Heart right ventricle (tissue), 16 donors: ENCODE measurements at regions not wholly inside any gene's neighbourhood (a gene's known extent, or its start where the extent isn't known, plus 50 kb on each side); places are given as distances from the start of the nearest gene placed in this dataset.

ENCODE experiments used
- ATAC-seq, 8 donors: fragments of 200-7000 bp; cut with Tn5 transposase; one replicate each; pipeline ENCODE4 v1.9.1; 2020; ENCODE audit warnings: mild to moderate bottlenecking in 8 of 8, moderate library complexity in 8 of 8, moderate number of reproducible peaks in 1 of 8
- DNase-seq, 2 donors: peaks; one replicate each; pipeline ENCODE4 v3.0.0-alpha.2; 2020
- H3K27ac ChIP-seq, 10 donors: fragments of 200-600 bp; sonication (generic) in 2 of 10; one replicate each; pipeline versions ENCODE4 v1.5.0 to v1.8.0; 2020 to 2022; ENCODE audit warnings: mild to moderate bottlenecking in 3 of 10
- H3K27me3 ChIP-seq, 7 donors: fragments of 200-600 bp; one replicate each; pipeline ENCODE4 v1.8.0; 2021 to 2022; ENCODE audit warnings: mild to moderate bottlenecking in 2 of 7
- H3K36me3 ChIP-seq, 9 donors: fragments of 200-600 bp; sonication (generic) in 1 of 9; one replicate each; pipeline versions ENCODE4 v1.5.0 to v1.8.0; 2020 to 2022; ENCODE audit warnings: mild to moderate bottlenecking in 2 of 9
- H3K4me1 ChIP-seq, 9 donors: fragments of 200-600 bp; sonication (generic) in 1 of 9; one replicate each; pipeline versions ENCODE4 v1.5.0 to v1.8.0; 2020 to 2022; ENCODE audit warnings: mild to moderate bottlenecking in 4 of 9
- H3K4me3 ChIP-seq, 10 donors: fragments of 200-600 bp; sonication (generic) in 2 of 10; one replicate each; pipeline versions ENCODE4 v1.5.0 to v1.8.0; 2020 to 2022; ENCODE audit warnings: mild to moderate bottlenecking in 7 of 10, moderate library complexity in 2 of 10
- H3K9me3 ChIP-seq, 11 donors: fragments of 200-600 bp in 10 of 11; sonication (generic) in 2 of 11; one replicate each; pipeline versions ENCODE4 v1.5.0 to v1.8.0; 2013 to 2022; ENCODE audit warnings: mild to moderate bottlenecking in 2 of 11, control low read depth in 1 of 11, moderate library complexity in 1 of 11
- WGBS, 2 donors: extraction: QIAGEN DNeasy Blood & Tissue Kit; methylation state at CpG; one replicate each; pipeline ENCODE4 v1.1.7; 2013; ENCODE audit warnings: inconsistent platforms in 1 of 2; 5-methylcytosine and 5-hydroxymethylcytosine counted together
- intact Hi-C, 10 donors: fragments of 100-400 bp; cut with DNase I; formaldehyde crosslinking; loops; one replicate each; pipeline versions ENCODE4 v1.11.1 to v1.14.2; 2022
- TF ChIP-seq, protein P1 (sequence below), 9 donors: fragments of 200-600 bp; sonication (generic) in 2 of 9; IDR thresholded peaks; one replicate each; pipeline versions ENCODE4 v1.5.0 to v1.8.0; 2021 to 2022; ENCODE audit warnings: antibody characterized with exemption in 9 of 9, mild to moderate bottlenecking in 5 of 9, moderate library complexity in 1 of 9
- donor health status: Arrhythmogenic right ventricular cardiomyopathy.
- donor health status: ischemic (EF 13 %, LVEDD 7.1; RV severe dilation, severe dysfunction).
- donor health status: healthy with polysubstance abuse.
- donor health status: DM: no; HTN: yes; CAD: no.
- donor health status: DM: no; HTN: no; CAD: no.
- donor health status: ischemic (EF 25% LVEDD 6.9; RV normal size, moderate dysfunction).
- donor health status: ischemic (EF 25% LVEDD 5.7; RV mildly dilated, moderate dysfunction).
- donor health status: healthy.
- donor health status: DM: yes; HTN: yes; CAD: no.
- donor health status: Ischemic cardiomyopathy.
- donor health status: ischemic (EF 35%, LVEDD 5.7; RV mildly dilated, moderate dysfunction).
- donor health status: nonischemic (EF 11% LVEDD 7.7; RV severe dilation, severe dysfunction).
- donor health status: DM: yes; HTN: yes; CAD: no.
- donor health status: PGD.
- donor health status: ischemic (EF 29% LVEDD 5.4; RV normal size, mild dysfunction).
- donor health status: nonischemic (EF 23%, LVEDD 6.1; RV moderate dilation, normal function).

DNA sequence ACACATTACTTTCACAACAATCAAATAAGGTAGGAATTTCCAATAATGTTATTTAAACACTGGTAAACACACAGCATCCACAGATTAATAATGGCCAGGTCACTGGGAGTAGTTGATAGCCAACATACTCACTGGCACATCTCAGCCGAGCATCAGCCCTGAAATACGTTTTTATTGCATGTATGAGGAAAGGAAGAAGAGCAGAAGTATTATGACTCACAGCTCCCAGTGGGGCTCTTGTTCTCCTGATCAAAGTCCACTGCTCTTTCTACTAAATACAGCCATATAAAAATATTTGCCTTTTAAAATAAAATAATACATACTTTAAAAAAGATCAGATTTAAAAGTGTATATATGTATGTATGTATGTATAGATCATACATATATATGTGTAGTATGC is 999.6 kb downstream of the SUCLG1 start:
- WGBS, 2 donors = 61 to 63% methylated on average over 2 of the region's 2 CpGs
- H3K36me3 ChIP-seq = no peaks in the 10 kb centered on the region
- H3K27me3 ChIP-seq = no peaks in the 10 kb centered on the region
- no peaks in the 10 kb centered on the region for H3K9me3 ChIP-seq
- DNase-seq (no peak), ATAC-seq (no peak)
- no peak overlapping the region for H3K27ac ChIP-seq
- intact Hi-C loops = no loop called here
- H3K4me1 ChIP-seq = no peaks in the 10 kb centered on the region
- H3K4me3 ChIP-seq = no peak overlapping the region
- TF ChIP-seq, protein P1, sequence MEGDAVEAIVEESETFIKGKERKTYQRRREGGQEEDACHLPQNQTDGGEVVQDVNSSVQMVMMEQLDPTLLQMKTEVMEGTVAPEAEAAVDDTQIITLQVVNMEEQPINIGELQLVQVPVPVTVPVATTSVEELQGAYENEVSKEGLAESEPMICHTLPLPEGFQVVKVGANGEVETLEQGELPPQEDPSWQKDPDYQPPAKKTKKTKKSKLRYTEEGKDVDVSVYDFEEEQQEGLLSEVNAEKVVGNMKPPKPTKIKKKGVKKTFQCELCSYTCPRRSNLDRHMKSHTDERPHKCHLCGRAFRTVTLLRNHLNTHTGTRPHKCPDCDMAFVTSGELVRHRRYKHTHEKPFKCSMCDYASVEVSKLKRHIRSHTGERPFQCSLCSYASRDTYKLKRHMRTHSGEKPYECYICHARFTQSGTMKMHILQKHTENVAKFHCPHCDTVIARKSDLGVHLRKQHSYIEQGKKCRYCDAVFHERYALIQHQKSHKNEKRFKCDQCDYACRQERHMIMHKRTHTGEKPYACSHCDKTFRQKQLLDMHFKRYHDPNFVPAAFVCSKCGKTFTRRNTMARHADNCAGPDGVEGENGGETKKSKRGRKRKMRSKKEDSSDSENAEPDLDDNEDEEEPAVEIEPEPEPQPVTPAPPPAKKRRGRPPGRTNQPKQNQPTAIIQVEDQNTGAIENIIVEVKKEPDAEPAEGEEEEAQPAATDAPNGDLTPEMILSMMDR (IDR thresholded peaks at IDR 0.05) = no peak

DNA sequence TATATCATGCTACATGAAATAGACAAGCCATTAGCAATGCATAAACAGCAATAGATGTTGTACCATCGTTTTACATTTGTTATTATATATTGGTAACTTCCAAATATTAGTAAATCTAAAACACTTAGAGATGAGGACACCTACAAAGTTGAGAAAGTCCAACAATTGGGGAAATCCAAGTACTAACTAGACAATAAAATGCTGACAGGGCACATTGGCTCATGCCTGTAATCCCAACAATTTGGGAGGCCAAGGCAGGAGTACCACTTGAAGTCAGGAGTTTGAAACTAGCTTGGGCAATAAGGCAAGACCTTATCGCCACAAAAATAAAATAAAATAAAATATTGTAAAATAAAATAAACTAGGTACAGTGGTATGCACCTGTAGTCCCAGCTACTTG is 1023.1 kb downstream of the SUCLG1 start:
- 81 to 86% methylated on average over 2 of the region's 2 CpGs for WGBS, 2 donors
- Histone ChIP-seq H3K4me3 (no peak overlapping the region), H3K27ac (no peak overlapping the region), H3K4me1 (no peaks in the 10 kb centered on the region), H3K27me3 (no peaks in the 10 kb centered on the region), H3K36me3 (no peaks in the 10 kb centered on the region), H3K9me3 (no peaks in the 10 kb centered on the region)
- DNase-seq = no peak
- TF ChIP-seq, protein P1 (IDR thresholded peaks at IDR 0.05) = no peak
- ATAC-seq = no peak
- intact Hi-C loops = no loop called here

DNA sequence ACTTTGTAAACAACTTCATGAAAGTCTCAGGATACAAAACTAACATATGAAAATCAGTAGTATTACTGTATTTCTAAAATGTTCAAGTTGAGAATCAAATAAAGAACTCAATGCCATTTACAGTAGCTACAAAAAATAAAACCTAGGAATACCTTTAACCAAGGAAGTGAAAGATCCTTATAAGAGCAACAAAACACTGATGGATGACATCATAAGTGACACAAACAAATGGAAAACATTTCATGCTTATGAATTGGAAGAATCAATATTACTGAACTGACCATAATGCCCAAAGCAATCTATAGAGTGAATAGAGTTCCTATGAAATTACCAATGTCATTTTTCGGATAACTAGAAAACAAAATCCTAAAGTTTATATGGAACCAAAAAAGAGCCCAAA is 1038.1 kb downstream of the SUCLG1 start:
- intact Hi-C loops = no loop called here
- Histone ChIP-seq H3K4me1 (no peaks in the 10 kb centered on the region), H3K36me3 (no peaks in the 10 kb centered on the region), H3K9me3 (peaks cover 0 to 57% (median 24%) of the 10 kb centered on the region in 11 donors), H3K27ac (no peak overlapping the region), H3K27me3 (no peaks in the 10 kb centered on the region), H3K4me3 (no peak overlapping the region)
- DNase-seq (no peak), ATAC-seq (no peak)
- 88 to 93% methylated on average over 1 of the region's 1 CpG for WGBS, 2 donors
- TF ChIP-seq, protein P1 (IDR thresholded peaks at IDR 0.05) = no peak

DNA sequence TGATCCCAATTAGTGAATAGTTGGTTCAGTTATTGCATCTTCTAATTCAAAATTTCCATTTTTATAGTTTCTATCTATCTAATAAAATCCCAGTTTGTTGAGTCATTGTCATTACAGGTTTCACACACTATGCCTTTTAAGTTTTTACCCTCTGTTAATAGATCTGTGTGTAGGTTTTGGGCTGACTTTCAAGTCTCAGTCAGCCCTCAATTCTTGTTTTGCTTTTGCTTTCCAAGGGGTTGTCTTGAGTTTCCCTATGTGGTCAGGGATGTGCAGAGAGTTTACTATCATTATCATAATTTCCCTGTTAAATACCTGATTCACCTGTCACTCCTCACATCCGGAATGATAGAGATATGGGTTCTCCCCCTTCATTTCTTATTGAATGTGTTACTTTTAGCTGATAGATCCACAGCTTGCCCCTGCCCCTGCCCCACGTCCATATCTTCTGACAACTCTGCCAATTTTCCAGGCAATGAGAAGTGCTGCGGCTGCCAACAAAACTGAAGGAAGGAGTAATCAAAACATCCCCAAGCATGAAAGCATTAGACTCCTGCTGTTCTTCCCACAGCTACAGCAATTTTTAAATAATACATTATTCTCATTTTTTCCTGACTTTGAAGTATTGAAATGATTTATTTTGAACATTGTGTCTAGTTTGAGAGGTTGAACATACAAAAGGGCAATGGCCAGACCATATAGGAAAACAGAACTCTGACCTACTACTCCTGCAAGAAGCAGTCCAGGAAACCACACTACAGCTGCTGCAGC is 1064.8 kb downstream of the SUCLG1 start:
- Histone ChIP-seq H3K27ac (no peak overlapping the region), H3K36me3 (no peaks in the 10 kb centered on the region), H3K27me3 (no peaks in the 10 kb centered on the region), H3K4me1 (no peaks in the 10 kb centered on the region), H3K4me3 (no peak overlapping the region), H3K9me3 (no peaks in the 10 kb centered on the region)
- ATAC-seq = no peak
- DNase-seq = no peak
- TF ChIP-seq, protein P1 (IDR thresholded peaks at IDR 0.05) = no peak
- 30 to 44% methylated on average over 3 of the region's 3 CpGs for WGBS, 2 donors
- intact Hi-C loops = no loop called here
